ENCODE measurements at regions not wholly inside any gene's neighbourhood (a gene's known extent, or its start where the extent isn't known, plus 50 kb on each side); places are given as distances from the start of the nearest gene placed in this dataset.

DNA sequence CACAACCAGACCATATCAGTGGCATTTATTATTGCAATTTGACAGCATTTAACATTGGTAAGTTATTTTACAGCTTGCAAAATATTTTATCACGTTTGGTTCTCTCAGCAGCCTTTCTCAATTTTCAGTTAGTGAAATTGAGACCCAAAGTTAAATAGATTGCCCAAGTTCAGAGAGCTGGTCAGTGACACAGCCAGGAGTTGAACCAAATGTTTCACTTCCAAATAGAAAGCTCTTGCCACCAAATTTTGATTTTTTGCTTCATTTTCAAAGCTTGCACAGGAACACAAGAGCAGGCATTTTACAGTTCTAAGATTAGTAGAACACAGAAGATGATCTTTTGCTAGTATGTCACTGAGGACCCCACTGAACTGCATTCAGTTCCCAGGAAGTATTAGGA, 271.5 kb upstream of the C9orf72 start:
- no peaks in the 10 kb centered on the region for H3K9me3 ChIP-seq
- no peak overlapping the region for H3K4me3 ChIP-seq
- DNase-seq = no peak
- no peak overlapping the region for H3K27ac ChIP-seq
- no peaks in the 10 kb centered on the region for H3K4me1 ChIP-seq (ENCODE audit: insufficient read depth)
- WGBS, 3 donors = 29 to 48% (median 47%) methylated on average over 1 of the region's 1 CpG
- intact Hi-C loops (cut with DNase I) = no loop called here
- no peaks in the 10 kb centered on the region for H3K36me3 ChIP-seq
- TF ChIP-seq CTCF (IDR thresholded peaks at IDR 0.05) (no peak), POLR2A (IDR thresholded peaks at IDR 0.05) (no peak), EP300 (IDR thresholded peaks at IDR 0.05) (no peak)
- H3K27me3 ChIP-seq = no peaks in the 10 kb centered on the region

DNA sequence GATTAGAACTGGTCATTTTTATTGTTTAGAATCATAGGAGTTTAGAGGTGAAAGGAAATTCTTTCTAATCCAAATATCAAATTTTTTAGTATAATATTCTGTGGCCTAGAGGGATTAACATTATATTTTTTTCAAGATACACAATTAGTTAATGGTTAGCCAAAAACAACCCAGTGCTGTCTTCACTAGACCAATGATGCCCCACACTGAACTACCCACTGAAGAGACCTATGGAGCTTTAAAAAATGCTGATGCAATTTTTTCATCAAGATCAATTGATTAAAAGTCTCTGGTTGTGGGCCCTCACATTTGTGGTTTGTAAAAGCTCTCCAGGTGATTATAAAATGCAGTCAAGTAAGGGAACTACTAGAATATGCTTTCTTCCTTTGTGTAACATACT, 274.1 kb upstream of the C9orf72 start:
- TF ChIP-seq EP300 (IDR thresholded peaks at IDR 0.05) (no peak), POLR2A (IDR thresholded peaks at IDR 0.05) (no peak), CTCF (IDR thresholded peaks at IDR 0.05) (no peak)

DNA sequence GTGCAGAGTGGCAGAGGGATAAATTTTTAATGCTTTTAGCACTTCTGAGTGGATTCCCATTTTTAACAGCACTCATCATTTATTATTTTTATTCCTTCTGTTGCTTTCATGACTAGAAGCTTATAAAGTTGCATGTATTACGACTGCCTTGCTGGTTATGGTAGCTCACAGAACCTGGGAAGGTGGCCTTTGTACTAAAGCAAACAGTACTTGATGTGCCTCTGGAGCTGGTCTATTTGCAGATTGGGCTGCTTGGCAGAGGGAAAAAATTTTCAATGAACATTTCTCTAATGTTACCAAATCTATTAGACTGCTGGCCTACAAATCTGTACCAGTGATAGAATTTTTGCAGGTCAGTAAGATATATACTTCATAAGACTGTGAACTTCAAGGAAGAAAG, 274.5 kb upstream of the C9orf72 start:
- TF ChIP-seq CTCF (IDR thresholded peaks at IDR 0.05) = no peak
- TF ChIP-seq EP300 (IDR thresholded peaks at IDR 0.05) = no peak
- no peak for TF ChIP-seq POLR2A (IDR thresholded peaks at IDR 0.05)
- DNase-seq = no peak
- WGBS, 3 donors = 85 to 88% (median 86%) methylated on average over 1 of the region's 1 CpG

More for the DNA sequence above, 274.1 kb upstream of the C9orf72 start:
- no peak overlapping the region for H3K4me3 ChIP-seq
- DNase-seq = no peak
- no peaks in the 10 kb centered on the region for H3K9me3 ChIP-seq
- H3K27me3 ChIP-seq = no peaks in the 10 kb centered on the region
- H3K4me1 ChIP-seq (ENCODE audit: insufficient read depth) = no peaks in the 10 kb centered on the region
- intact Hi-C loops (cut with DNase I) = no loop called here
- H3K27ac ChIP-seq = no peak overlapping the region
- H3K36me3 ChIP-seq = no peaks in the 10 kb centered on the region

DNA sequence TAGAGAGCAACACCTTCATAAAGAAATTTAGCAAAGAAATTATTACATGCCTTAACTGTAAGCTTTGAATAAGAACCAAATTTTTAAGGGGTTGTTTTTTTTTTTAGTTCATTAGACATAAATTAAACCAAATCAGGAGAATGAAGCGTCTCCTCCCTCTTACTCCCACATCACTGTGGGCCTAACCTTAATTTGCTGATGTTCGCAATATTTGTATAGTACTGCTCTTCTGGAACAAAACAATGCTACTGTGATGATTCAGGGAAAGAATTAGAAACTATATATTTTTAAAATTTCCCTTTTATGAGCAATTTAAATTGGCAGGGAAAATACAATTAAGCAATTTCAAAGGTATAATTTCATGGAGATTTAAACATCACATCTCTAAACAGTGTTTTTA, 275.0 kb upstream of the C9orf72 start:
- TF ChIP-seq EP300 (IDR thresholded peaks at IDR 0.05) = no peak
- TF ChIP-seq CTCF (IDR thresholded peaks at IDR 0.05) = no peak
- no peak for TF ChIP-seq POLR2A (IDR thresholded peaks at IDR 0.05)
- 16 to 20% (median 18%) methylated on average over 2 of the region's 2 CpGs for WGBS, 3 donors
- Histone ChIP-seq H3K27me3 (no peaks in the 10 kb centered on the region), H3K4me3 (no peak overlapping the region), H3K9me3 (no peaks in the 10 kb centered on the region), H3K27ac (no peak overlapping the region), H3K36me3 (no peaks in the 10 kb centered on the region), H3K4me1 (ENCODE audit: insufficient read depth) (no peaks in the 10 kb centered on the region)
- DNase-seq = no peak
- intact Hi-C loops (cut with DNase I) = no loop called here

More for the DNA sequence above, 274.5 kb upstream of the C9orf72 start:
- no peak overlapping the region for H3K27ac ChIP-seq
- no peak overlapping the region for H3K4me3 ChIP-seq
- no peaks in the 10 kb centered on the region for H3K4me1 ChIP-seq (ENCODE audit: insufficient read depth)
- no peaks in the 10 kb centered on the region for H3K27me3 ChIP-seq
- H3K36me3 ChIP-seq = no peaks in the 10 kb centered on the region
- H3K9me3 ChIP-seq = no peaks in the 10 kb centered on the region
- intact Hi-C loops (cut with DNase I) = no loop called here

- Histone ChIP-seq H3K9me3 (no peaks in the 10 kb centered on the region), H3K36me3 (no peaks in the 10 kb centered on the region), H3K4me1 (ENCODE audit: insufficient read depth) (no peaks in the 10 kb centered on the region), H3K27me3 (no peaks in the 10 kb centered on the region), H3K27ac (no peak overlapping the region), H3K4me3 (no peak overlapping the region)
- no peak for DNase-seq
- 75 to 82% (median 82%) methylated on average over 1 of the region's 1 CpG for WGBS, 3 donors
- intact Hi-C loops (cut with DNase I) = no loop called here
- no peak for TF ChIP-seq CTCF (IDR thresholded peaks at IDR 0.05)
Observed at GRCh38 chr9:27851858-27852257, 278.6 kb upstream of the C9orf72 start.

All from ovary (tissue), 7 donors.